ENCODE measurements at regions not wholly inside any gene's neighbourhood (a gene's known extent, or its start where the extent isn't known, plus 50 kb on each side); places are given as distances from the start of the nearest gene placed in this dataset.

GRCh38 chr4:89511776-89512175, 204.2 kb upstream of the GPRIN3 start:
- TF ChIP-seq, protein P1, sequence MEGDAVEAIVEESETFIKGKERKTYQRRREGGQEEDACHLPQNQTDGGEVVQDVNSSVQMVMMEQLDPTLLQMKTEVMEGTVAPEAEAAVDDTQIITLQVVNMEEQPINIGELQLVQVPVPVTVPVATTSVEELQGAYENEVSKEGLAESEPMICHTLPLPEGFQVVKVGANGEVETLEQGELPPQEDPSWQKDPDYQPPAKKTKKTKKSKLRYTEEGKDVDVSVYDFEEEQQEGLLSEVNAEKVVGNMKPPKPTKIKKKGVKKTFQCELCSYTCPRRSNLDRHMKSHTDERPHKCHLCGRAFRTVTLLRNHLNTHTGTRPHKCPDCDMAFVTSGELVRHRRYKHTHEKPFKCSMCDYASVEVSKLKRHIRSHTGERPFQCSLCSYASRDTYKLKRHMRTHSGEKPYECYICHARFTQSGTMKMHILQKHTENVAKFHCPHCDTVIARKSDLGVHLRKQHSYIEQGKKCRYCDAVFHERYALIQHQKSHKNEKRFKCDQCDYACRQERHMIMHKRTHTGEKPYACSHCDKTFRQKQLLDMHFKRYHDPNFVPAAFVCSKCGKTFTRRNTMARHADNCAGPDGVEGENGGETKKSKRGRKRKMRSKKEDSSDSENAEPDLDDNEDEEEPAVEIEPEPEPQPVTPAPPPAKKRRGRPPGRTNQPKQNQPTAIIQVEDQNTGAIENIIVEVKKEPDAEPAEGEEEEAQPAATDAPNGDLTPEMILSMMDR (IDR thresholded peaks at IDR 0.05; ENCODE audit: unreplicated experiment): no peak
- Mint-ChIP-seq H3K36me3 (ENCODE audit: insufficient read depth, unreplicated experiment) (no peaks in the 10 kb centered on the region), H3K4me3 (ENCODE audit: unreplicated experiment) (no peak overlapping the region), H3K4me1 (ENCODE audit: insufficient read depth, unreplicated experiment) (peaks cover 20% of the 10 kb centered on the region), H3K27me3 (ENCODE audit: insufficient read depth, unreplicated experiment) (no peaks in the 10 kb centered on the region), H3K9me3 (ENCODE audit: unreplicated experiment) (peaks cover 7% of the 10 kb centered on the region), H3K27ac (ENCODE audit: low read depth, unreplicated experiment) (no peak overlapping the region)
- no peak for DNase-seq (ENCODE audit: unreplicated experiment)
- ChIA-PET POLR2A (no interaction called here), CTCF (no interaction called here)
- intact Hi-C loops (cut with micrococcal nuclease): no loop called here
- no TSS peak for BruUV-seq (replicated peaks)

DNA sequence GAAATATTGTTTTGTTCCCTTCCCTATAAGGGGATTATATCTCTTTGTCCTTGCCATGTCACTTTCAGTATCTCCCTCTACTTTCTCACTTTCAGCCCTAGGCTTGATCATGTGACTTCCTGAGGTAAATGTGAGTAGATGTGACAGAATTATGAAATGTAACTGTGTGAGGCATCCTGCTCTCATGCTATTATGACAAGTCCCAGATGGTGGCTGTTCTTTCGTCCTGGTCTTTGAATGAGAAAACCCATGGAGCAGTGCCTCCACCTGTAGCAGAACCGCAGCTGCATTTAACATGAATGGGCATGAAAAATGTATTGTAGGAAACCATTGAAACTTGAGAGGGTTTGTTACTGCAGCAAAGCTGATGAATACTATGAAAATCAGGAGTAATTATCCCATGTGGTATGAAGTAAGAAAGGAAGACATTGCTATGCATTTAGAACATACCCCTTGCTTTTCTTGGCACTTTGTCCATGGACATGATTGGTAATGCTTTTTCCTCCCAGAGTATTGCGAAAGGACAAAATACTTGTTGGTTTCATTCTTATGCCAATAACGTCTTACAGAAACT, 202.2 kb upstream of the GPRIN3 start:
- peak overlapping the region; percentile 44 for H3K4me3 Mint-ChIP-seq (ENCODE audit: unreplicated experiment)
- H3K9me3 Mint-ChIP-seq (ENCODE audit: unreplicated experiment): peaks cover 7% of the 10 kb centered on the region
- BruUV-seq (replicated peaks): no TSS peak
- H3K27me3 Mint-ChIP-seq (ENCODE audit: insufficient read depth, unreplicated experiment): no peaks in the 10 kb centered on the region
- peak; percentile 97 for DNase-seq (ENCODE audit: unreplicated experiment)
- peaks cover 20% of the 10 kb centered on the region for H3K4me1 Mint-ChIP-seq (ENCODE audit: insufficient read depth, unreplicated experiment)
- peak overlapping the region; percentile 89 for H3K27ac Mint-ChIP-seq (ENCODE audit: low read depth, unreplicated experiment)
- no peaks in the 10 kb centered on the region for H3K36me3 Mint-ChIP-seq (ENCODE audit: insufficient read depth, unreplicated experiment)
- TF ChIP-seq, protein P1 (IDR thresholded peaks at IDR 0.05; ENCODE audit: unreplicated experiment): no peak
- ChIA-PET CTCF (interaction anchor here (0.6 to 1.2 kb wide), 4 partner anchors 27 to 303 kb away, joined by 3 to 4 read pairs (median 3); no protein-coding TSS in a partner anchor), POLR2A (interaction anchor here (0.6 to 2.0 kb wide), 3 partner anchors 27 to 346 kb away, joined by 3 to 6 read pairs (median 4); no protein-coding TSS in a partner anchor)
- intact Hi-C loops (cut with micrococcal nuclease): no loop called here

- no peaks in the 10 kb centered on the region for H3K27me3 Mint-ChIP-seq (ENCODE audit: insufficient read depth, unreplicated experiment)
- no TSS peak for BruUV-seq (replicated peaks)
- H3K4me1 Mint-ChIP-seq (ENCODE audit: insufficient read depth, unreplicated experiment): peaks cover 20% of the 10 kb centered on the region
- TF ChIP-seq, protein P1 (IDR thresholded peaks at IDR 0.05; ENCODE audit: unreplicated experiment): no peak
- CTCF ChIA-PET: interaction anchor here (0.6 to 1.2 kb wide), 2 partner anchors 10 to 21 kb away, joined by 3 to 4 read pairs; no protein-coding TSS in a partner anchor
- H3K27ac Mint-ChIP-seq (ENCODE audit: low read depth, unreplicated experiment): no peak overlapping the region
- DNase-seq (ENCODE audit: unreplicated experiment): no peak
- POLR2A ChIA-PET: interaction anchor here (3.4 kb wide), 1 partner anchor 14 kb away, joined by 11 read pairs; no protein-coding TSS in a partner anchor
- H3K9me3 Mint-ChIP-seq (ENCODE audit: unreplicated experiment): peaks cover 7% of the 10 kb centered on the region
- H3K4me3 Mint-ChIP-seq (ENCODE audit: unreplicated experiment): no peak overlapping the region
- no peaks in the 10 kb centered on the region for H3K36me3 Mint-ChIP-seq (ENCODE audit: insufficient read depth, unreplicated experiment)
- intact Hi-C loops (cut with micrococcal nuclease): no loop called here
Observed at GRCh38 chr4:89506866-89507491, 199.4 kb upstream of the GPRIN3 start.

GRCh38 chr4:89502581-89502980, 195.0 kb upstream of the GPRIN3 start:
- no peaks in the 10 kb centered on the region for H3K9me3 Mint-ChIP-seq (ENCODE audit: unreplicated experiment)
- H3K36me3 Mint-ChIP-seq (ENCODE audit: insufficient read depth, unreplicated experiment): no peaks in the 10 kb centered on the region
- CTCF ChIA-PET: interaction anchor here (1.2 kb wide), 1 partner anchor 155 kb away, joined by 3 read pairs; no protein-coding TSS in a partner anchor
- no peaks in the 10 kb centered on the region for H3K4me1 Mint-ChIP-seq (ENCODE audit: insufficient read depth, unreplicated experiment)
- H3K27me3 Mint-ChIP-seq (ENCODE audit: insufficient read depth, unreplicated experiment): no peaks in the 10 kb centered on the region
- no peak for DNase-seq (ENCODE audit: unreplicated experiment)
- no peak overlapping the region for H3K4me3 Mint-ChIP-seq (ENCODE audit: unreplicated experiment)
- TF ChIP-seq, protein P1 (IDR thresholded peaks at IDR 0.05; ENCODE audit: unreplicated experiment): no peak
- H3K27ac Mint-ChIP-seq (ENCODE audit: low read depth, unreplicated experiment): no peak overlapping the region
- BruUV-seq (replicated peaks): no TSS peak
- POLR2A ChIA-PET: interaction anchor here (0.6 kb wide), 1 partner anchor 18 kb away, joined by 3 read pairs; no protein-coding TSS in a partner anchor
- intact Hi-C loops (cut with micrococcal nuclease): no loop called here

Data from MCF 10A (cell line).